Stomach (tissue), 8 donors: ENCODE measurements at regions not wholly inside any gene's neighbourhood (a gene's known extent, or its start where the extent isn't known, plus 50 kb on each side); places are given as distances from the start of the nearest gene placed in this dataset.

Experiments
- DNase-seq, 2 donors: peaks; one replicate each; pipeline versions ENCODE4 v3.0.0 to v3.0.0-alpha.2; 2013 to 2019
- H3K27ac ChIP-seq, 5 donors: fragments of 200-600 bp in 4 of 5; sonication (generic) in 4 of 5; one replicate each; pipeline ENCODE4 v1.5.1; 2013 to 2019; ENCODE audit warnings: mild to moderate bottlenecking in 1 of 5, moderate library complexity in 1 of 5
- H3K27me3 ChIP-seq, 3 donors: fragments of 200-600 bp; sonication (generic); one replicate each; pipeline ENCODE4 v1.5.1; 2017 to 2019; ENCODE audit warnings: mixed run types in 1 of 3
- H3K36me3 ChIP-seq, 4 donors: fragments of 200-600 bp; sonication (generic); 1 replicate in 3 of 4; 2 replicates in 1 of 4; pipeline ENCODE4 v1.5.1; 2016 to 2019
- H3K4me1 ChIP-seq, 4 donors: fragments of 200-600 bp; sonication (generic); one replicate each; pipeline ENCODE4 v1.5.1; 2016 to 2019
- H3K4me3 ChIP-seq, 4 donors: fragments of 200-600 bp; sonication (generic) in 3 of 4; one replicate each; pipeline ENCODE4 v1.5.1; 2016 to 2019; ENCODE audit warnings: mild to moderate bottlenecking in 1 of 4
- H3K9me3 ChIP-seq, 4 donors: fragments of 200-600 bp; sonication (generic); one replicate each; pipeline ENCODE4 v1.5.1; 2016 to 2019
- CTCF ChIP-seq, 7 experiments: fragments of 450-650 bp in 4 of 7; fragments of 200-600 bp in 3 of 7; sonication (generic) in 3 of 7; IDR thresholded peaks; one replicate each; pipeline ENCODE4 v1.5.1; 2016 to 2019; ENCODE audit warnings: antibody characterized with exemption in 7 of 7, control low read depth in 2 of 7, mild to moderate bottlenecking in 1 of 7
- EP300 ChIP-seq: sonication (generic); formaldehyde crosslinking; IDR thresholded peaks from one replicate; pipeline ENCODE4 v1.6.1; 2017; ENCODE audit warnings: antibody characterized with exemption
- POLR2A ChIP-seq, 4 donors: fragments of 450-650 bp; IDR thresholded peaks; one replicate each; pipeline ENCODE4 v1.6.1; 2016; ENCODE audit warnings: antibody characterized with exemption in 4 of 4, control low read depth in 2 of 4, mild to moderate bottlenecking in 1 of 4, moderate library complexity in 1 of 4
- POLR2AphosphoS5 ChIP-seq, 3 donors: sonication (generic); formaldehyde crosslinking; IDR thresholded peaks; one replicate each; pipeline ENCODE4 v1.6.1; 2016; ENCODE audit warnings: antibody characterized with exemption in 3 of 3
- WGBS, 5 donors: extraction: QIAGEN DNeasy Blood & Tissue Kit in 3 of 5; methylation state at CpG; one replicate each; pipeline versions ENCODE4 v1.1.5 to v1.1.7; 2013 to 2018; 5-methylcytosine and 5-hydroxymethylcytosine counted together
- intact Hi-C: fragments of 100-400 bp; cut with DNase I; formaldehyde crosslinking; loops from one replicate; pipeline ENCODE4 v1.15.1; 2023; ENCODE audit warnings: low total_unique reads
- donor health status: healthy with polysubstance abuse.
- donor health status: Bipolar disorder and iron deficiency.
- donor health status: healthy.

DNA sequence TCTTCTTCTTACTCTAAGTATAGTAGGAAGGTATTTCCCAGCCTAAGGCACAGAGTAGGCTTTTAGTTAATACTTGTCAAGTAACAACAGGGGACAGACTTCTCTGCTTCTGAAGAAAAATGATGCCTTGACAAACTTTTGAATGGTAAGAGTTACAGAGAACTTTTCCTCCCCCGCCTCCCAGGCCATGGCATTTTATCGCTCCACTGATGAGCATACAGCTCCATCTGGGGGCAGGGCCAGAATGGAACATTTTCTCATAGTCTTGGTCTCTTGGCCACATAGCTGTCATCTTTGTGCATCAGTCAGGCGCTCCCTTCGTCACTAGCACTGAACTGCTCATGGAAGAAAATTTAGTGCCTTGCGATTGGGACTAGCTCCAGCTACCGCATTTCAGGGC, 1066.8 kb upstream of the CITED2 start:
- no peaks in the 10 kb centered on the region for H3K36me3 ChIP-seq

DNA sequence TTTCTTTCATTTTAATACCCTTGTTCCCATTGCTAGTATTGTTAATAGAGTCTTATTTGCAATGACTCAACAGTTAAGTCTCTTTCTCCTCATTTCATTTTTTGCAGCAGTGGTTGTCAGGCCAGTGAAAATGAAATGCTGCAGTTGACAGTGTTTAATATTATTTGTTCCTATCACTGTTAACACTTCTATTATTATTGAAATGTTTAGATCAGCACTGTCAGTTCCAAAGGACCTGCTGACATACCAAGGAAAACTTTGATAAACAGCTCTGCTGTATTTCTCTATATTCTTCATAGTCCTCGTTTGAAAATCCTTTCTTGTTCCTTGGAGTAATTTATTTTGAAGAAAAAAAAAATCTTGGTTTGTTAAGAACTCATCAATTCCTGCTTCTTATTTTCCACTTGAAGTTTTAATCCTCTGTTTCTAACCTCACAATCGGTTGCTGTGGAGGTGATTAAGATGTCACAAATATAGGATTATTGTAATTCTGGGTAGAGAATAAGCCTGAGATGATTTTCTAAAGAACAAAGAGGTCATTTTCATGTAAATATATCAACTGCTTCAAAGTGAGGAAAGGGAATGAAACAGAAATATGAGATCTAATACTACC, 1065.9 kb upstream of the CITED2 start:
- Histone ChIP-seq H3K36me3 (no peaks in the 10 kb centered on the region), H3K27me3 (no peaks in the 10 kb centered on the region), H3K27ac (no peak overlapping the region), H3K4me1 (peaks cover 0 to 4% (median under 1%) of the 10 kb centered on the region in 4 donors), H3K9me3 (no peaks in the 10 kb centered on the region), H3K4me3 (no peak overlapping the region)
- WGBS, 5 donors = 48 to 65% (median 63%) methylated on average over 2 of the region's 2 CpGs
- intact Hi-C loops = loop anchor here (10.0 kb wide), 1 partner anchor 1066 kb away; the partner anchor contains the start of gene CITED2
- TF ChIP-seq CTCF (IDR thresholded peaks at IDR 0.05) (no peak), POLR2AphosphoS5 (IDR thresholded peaks at IDR 0.05) (no peak), POLR2A (IDR thresholded peaks at IDR 0.05) (no peak), EP300 (no peak)
- no peak for DNase-seq

More for the DNA sequence above, 1066.8 kb upstream of the CITED2 start:
- peak in 4 of 7 experiments; percentile 6 to 43 (median 26) for TF ChIP-seq CTCF (IDR thresholded peaks at IDR 0.05)
- TF ChIP-seq POLR2AphosphoS5 (IDR thresholded peaks at IDR 0.05) = no peak
- Histone ChIP-seq H3K27me3 (no peaks in the 10 kb centered on the region), H3K4me1 (peaks cover 0 to 9% (median 3%) of the 10 kb centered on the region in 4 donors), H3K27ac (no peak overlapping the region), H3K4me3 (no peak overlapping the region), H3K9me3 (no peaks in the 10 kb centered on the region)
- intact Hi-C loops = loop anchor here (10.0 kb wide), 1 partner anchor 1066 kb away; the partner anchor contains the start of gene CITED2
- peak; percentile 46 to 73 for DNase-seq
- 56 to 77% (median 68%) methylated on average over 6 of the region's 6 CpGs for WGBS, 5 donors

GRCh38 chr6:140438346-140438735, 1063.9 kb upstream of the CITED2 start:
- intact Hi-C loops = no loop called here
- WGBS, 5 donors = 88 to 94% (median 91%) methylated on average over 2 of the region's 2 CpGs
- no peak for DNase-seq
- Histone ChIP-seq H3K9me3 (peaks cover 0 to 13% (median 7%) of the 10 kb centered on the region in 4 donors), H3K4me1 (no peaks in the 10 kb centered on the region), H3K4me3 (no peak overlapping the region), H3K27ac (no peak overlapping the region), H3K36me3 (no peaks in the 10 kb centered on the region), H3K27me3 (no peaks in the 10 kb centered on the region)
- TF ChIP-seq EP300 (no peak), POLR2AphosphoS5 (IDR thresholded peaks at IDR 0.05) (no peak), POLR2A (IDR thresholded peaks at IDR 0.05) (no peak), CTCF (IDR thresholded peaks at IDR 0.05) (no peak)

GRCh38 chr6:140437619-140438345, 1063.3 kb upstream of the CITED2 start:
- Histone ChIP-seq H3K9me3 (peaks cover 0 to 13% (median 8%) of the 10 kb centered on the region in 4 donors), H3K4me3 (no peak overlapping the region), H3K27ac (no peak overlapping the region), H3K27me3 (no peaks in the 10 kb centered on the region), H3K4me1 (no peaks in the 10 kb centered on the region), H3K36me3 (no peaks in the 10 kb centered on the region)
- intact Hi-C loops = no loop called here
- no peak for DNase-seq
- TF ChIP-seq POLR2AphosphoS5 (IDR thresholded peaks at IDR 0.05) = no peak
- TF ChIP-seq POLR2A (IDR thresholded peaks at IDR 0.05) = no peak
- TF ChIP-seq EP300 = no peak
- WGBS, 5 donors = 78 to 85% (median 84%) methylated on average over 5 of the region's 5 CpGs
